ENCODE measurements at regions not wholly inside any gene's neighbourhood (a gene's known extent, or its start where the extent isn't known, plus 50 kb on each side); places are given as distances from the start of the nearest gene placed in this dataset.
"Not testable (repeated sequence)": the region's sequence is repeated elsewhere in the genome, so short reads cannot be mapped to it uniquely, and the experiment has no call there.

DNA sequence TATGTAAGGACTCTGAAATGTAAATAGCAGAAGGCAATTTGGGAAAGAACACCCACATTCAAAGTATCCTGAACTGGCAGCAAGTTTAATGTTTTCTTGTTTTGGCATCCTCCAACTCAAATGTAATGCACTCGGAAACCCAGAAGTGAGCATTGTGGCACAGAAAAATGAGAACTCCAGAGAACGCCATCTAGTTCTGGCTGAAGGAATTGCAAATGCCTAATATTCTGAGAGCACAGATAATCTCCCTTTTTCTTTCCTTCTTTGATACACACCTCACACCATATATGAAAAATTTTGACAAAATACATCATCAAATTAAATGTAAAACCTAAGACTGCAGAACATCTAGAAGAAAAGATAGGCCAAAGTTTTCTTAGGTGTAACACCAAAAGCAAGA lies 52.1 kb downstream of the PWWP3B start:
- no peak for DNase-seq (ENCODE audit: low spot score)

GRCh38 chrX:106243376-106243775 lies 75.3 kb downstream of the PWWP3B start:
- DNase-seq (ENCODE audit: low spot score), result no peak

- DNase-seq (ENCODE audit: low spot score), result no peak
These were observed 78.4 kb downstream of the PWWP3B start for GRCh38 chrX:106246511-106246910.

DNA sequence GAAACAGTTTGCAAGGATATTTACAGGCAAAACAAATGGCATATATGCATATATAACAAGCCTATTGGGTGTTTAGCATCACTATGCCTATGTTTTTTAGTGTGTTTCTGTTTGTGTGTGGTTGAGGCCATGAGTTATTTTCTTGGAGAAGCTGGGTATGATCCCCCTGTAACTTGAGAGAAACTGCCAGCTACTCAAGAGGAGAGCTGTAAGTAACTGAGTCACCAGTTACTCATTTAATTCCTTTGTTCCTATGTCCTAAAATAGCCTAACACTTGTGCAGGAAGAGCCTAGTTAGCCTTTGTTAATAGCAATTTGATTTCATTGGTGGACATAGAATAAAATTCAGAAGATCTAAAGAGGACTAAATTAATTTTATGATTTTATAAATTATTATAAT lies 79.1 kb downstream of the PWWP3B start:
- DNase-seq (ENCODE audit: low spot score), result no peak

GRCh38 chrX:106249706-106250379 lies 81.7 kb downstream of the PWWP3B start:
- no peak for DNase-seq (ENCODE audit: low spot score)

- DNase-seq (ENCODE audit: low spot score), result no peak
These were observed 95.7 kb downstream of the PWWP3B start for GRCh38 chrX:106263817-106264216.

DNA sequence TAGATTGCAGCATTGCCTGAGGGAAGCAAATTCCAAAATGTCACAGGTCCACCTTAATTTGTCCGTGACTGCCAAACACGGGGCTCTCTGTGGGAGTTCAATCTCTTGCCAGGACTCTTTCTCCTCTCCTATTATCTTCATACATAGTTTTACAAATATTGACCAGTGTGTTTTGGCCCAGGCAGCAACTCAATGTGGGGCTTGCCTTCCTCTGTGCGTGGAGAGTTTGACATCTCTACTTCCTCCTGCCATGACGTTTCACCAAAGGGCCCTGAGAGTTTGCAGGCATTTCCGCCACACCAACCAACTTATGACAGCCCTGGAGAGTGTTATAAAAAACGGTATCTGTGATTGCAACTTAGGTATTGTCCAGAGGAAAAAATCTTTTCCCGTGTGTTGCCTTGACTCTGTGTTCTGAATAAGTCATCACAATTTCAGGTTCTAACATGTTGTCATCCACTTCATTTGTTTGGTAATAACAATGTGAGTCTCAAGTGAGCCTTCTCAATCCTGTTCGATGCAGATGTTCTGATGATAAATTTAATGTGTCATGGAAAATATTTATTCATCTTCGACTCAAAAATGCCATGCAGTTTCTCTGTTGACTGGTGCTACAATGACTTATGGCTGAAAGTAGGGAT lies 106.0 kb downstream of the PWWP3B start:
- DNase-seq (ENCODE audit: low spot score), result not testable (repeated sequence)

DNA sequence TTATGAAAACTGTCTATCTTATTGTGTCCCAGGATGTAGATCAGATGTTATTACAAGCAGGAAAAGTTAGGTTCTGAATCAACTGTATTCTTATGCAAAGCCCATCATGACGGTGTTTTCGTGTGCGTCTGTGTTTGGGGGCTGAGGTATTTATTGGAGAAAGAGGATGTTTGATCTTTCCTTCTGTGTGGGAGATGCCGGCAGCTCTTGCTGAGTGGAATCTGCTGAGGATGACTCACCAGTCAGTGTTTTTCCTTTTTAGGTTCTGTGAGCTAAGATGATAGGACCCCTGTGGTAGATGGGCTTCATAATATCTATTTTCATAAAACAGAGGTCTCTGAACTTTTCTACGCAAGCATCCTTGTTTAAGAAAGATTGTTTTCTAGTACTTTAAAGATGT lies 107.1 kb downstream of the PWWP3B start:
- not testable (repeated sequence) for DNase-seq (ENCODE audit: low spot score)

- DNase-seq (ENCODE audit: low spot score), result no peak
These were observed 110.8 kb downstream of the PWWP3B start for GRCh38 chrX:106278951-106279350.

DNA sequence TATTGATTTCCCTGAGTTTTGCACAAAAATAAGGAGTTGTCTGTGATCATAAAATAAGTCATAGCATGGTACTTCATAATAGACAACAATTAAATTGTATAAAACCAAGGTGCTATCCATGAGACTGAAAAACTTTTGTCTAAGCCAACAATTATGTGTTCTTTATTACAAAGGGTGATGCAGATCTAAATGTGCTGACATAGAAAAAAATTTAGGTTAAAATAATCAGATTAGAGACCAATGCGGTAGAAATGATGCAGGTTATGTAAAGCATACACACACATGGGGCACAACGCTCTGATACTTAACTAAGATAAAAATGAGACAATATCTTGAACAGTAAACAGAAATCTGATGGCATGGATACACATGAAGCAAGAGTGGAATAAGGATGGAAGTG lies 113.3 kb downstream of the PWWP3B start:
- DNase-seq (ENCODE audit: low spot score), result no peak

GRCh38 chrX:106283841-106284240 lies 115.7 kb downstream of the PWWP3B start:
- no peak for DNase-seq (ENCODE audit: low spot score)

DNA sequence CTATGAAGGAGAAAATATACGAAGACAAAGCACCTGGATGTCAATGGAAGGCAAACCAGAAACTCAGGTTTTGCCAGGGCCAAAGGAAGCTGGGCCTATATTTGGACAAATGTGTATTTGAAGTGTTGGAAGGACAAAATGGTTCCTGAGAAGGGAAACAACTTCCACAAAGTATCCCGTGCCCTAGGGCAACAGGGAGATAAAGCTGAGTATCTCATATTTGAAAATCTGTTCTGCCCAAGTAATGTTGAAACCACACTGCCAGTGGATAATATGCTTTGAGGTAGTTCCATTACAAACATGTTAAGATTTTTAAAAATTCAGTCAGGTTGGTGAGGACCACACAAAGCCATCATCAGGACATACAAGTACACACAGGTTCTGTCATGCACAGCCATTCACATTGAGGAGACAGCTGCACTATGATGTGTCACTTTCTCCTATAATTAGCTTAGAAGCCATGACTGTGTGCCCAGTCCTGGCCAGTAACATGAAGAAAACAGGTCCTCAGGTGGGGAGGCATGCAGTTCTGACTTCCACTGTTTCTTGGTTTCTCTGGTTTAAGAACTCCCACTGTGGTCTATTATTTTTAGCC lies 116.4 kb downstream of the PWWP3B start:
- no peak for DNase-seq (ENCODE audit: low spot score)

DNA sequence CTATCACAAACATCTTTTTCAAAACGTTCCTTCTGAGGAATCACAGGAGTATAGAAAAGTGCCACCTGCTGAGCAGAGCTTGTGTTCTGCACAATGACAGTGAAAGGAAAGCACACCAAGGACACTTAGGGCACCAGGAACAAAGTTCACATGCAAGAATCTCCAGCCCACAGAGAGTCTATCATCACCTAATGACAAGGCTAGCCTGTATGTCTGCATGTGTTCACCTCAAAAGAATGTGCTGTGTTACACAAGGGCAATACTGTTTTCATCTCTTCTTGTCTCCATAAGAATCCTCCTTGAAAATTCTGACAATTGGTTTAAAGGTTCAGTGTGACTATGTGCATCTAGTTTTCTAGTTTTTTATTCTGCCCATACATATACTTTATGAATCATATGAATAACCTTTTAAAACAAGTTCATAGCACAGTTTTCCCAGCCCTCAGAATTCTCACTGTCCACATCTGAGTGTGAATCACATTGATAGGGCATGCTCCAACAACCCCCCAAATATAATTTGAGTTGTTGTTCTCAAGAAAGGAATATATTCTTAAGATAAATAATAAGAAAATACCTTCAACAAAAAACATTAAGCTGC lies 118.0 kb downstream of the PWWP3B start:
- no peak for DNase-seq (ENCODE audit: low spot score)

DNA sequence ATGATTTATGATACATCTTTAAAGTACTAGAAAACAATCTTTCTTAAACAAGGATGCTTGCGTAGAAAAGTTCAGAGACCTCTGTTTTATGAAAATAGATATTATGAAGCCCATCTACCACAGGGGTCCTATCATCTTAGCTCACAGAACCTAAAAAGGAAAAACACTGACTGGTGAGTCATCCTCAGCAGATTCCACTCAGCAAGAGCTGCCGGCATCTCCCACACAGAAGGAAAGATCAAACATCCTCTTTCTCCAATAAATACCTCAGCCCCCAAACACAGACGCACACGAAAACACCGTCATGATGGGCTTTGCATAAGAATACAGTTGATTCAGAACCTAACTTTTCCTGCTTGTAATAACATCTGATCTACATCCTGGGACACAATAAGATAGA lies 122.7 kb downstream of the PWWP3B start:
- DNase-seq (ENCODE audit: low spot score), result not testable (repeated sequence)

DNA sequence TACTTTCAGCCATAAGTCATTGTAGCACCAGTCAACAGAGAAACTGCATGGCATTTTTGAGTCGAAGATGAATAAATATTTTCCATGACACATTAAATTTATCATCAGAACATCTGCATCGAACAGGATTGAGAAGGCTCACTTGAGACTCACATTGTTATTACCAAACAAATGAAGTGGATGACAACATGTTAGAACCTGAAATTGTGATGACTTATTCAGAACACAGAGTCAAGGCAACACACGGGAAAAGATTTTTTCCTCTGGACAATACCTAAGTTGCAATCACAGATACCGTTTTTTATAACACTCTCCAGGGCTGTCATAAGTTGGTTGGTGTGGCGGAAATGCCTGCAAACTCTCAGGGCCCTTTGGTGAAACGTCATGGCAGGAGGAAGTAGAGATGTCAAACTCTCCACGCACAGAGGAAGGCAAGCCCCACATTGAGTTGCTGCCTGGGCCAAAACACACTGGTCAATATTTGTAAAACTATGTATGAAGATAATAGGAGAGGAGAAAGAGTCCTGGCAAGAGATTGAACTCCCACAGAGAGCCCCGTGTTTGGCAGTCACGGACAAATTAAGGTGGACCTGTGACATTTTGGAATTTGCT lies 123.8 kb downstream of the PWWP3B start:
- not testable (repeated sequence) for DNase-seq (ENCODE audit: low spot score)

DNA sequence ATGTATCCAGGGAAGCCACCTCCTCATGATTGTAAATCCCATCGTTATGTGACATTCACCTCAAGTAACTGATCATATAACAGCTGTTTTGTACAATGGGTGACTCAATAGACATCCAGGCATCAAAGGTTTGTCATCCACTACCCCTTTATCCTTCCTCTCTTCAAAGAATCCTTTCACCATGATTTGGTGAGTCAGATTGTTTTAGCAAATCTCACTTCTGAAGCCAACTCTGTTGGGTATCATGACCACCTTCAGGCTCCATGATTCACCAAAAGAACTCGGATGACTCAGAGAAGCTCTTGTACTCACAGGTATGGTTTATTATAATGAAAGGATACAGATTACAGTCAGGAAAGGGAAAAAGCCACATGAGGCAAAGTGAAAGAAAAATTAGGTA lies 132.1 kb downstream of the PWWP3B start:
- DNase-seq (ENCODE audit: low spot score), result no peak

DNA sequence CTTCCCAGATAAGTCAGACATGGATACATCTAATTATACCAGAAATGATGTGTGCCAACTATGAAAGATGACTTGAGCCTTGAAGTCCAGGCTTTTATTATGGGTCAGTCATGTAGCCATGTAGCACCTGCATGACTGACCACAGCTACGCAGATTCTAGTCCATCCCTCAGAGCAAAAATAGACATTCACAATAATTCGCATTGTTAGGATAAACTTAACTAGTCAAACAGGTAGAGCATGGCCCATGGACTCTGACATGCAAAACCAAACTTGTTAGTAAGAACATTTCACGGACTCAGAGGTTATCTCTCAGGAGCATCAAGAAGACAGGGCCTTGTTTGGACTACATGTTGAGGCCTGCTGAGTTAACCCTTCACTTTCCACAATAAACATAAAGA lies 132.6 kb downstream of the PWWP3B start:
- DNase-seq (ENCODE audit: low spot score), result no peak

- no peak for DNase-seq (ENCODE audit: low spot score)
These were observed 134.2 kb downstream of the PWWP3B start for GRCh38 chrX:106302304-106302703.

GRCh38 chrX:106306391-106306947 lies 138.4 kb downstream of the PWWP3B start:
- no peak for DNase-seq (ENCODE audit: low spot score)

DNA sequence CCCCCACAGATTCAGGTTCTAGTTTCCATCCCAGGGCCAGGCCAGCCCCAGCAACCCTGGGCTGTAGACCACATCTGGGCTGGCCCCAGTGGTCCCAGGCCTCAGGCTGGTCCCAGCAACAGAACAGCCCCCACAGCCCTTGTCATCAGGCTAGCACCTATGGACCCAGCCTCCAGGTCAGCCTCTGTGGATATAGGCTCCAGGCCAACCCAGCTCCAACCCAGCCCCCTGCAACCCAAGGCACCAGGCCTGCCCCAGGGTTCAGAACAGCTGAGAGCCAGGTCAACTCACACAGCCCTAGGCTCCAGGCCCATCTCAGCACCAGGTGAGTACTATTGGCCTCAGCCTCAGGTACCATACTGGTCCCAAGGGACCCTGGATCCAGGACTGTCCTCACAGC lies 155.3 kb downstream of the PWWP3B start:
- DNase-seq (ENCODE audit: low spot score), result no peak

- DNase-seq (ENCODE audit: low spot score), result no peak
These were observed 163.5 kb downstream of the PWWP3B start for GRCh38 chrX:106331606-106332005.

DNA sequence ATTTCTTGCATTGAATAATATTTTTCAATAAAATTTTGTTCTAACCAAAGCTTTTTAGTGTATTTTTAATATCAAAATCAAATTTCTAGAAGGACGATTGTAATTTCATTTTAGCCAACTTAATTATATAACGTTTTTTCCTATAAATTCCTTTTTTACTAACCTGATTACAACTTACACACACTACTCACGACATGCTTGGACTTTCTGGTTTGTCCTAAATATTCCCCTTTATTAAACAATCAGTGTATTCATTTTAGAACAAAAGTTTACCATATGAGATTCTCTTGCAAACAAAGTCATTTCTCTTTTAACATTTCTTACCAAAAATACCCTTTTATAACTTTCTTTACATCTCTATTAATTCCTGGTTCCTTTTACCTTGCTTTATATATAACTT lies 173.7 kb downstream of the PWWP3B start:
- no peak for DNase-seq (ENCODE audit: low spot score)
